ENCODE measurements at regions not wholly inside any gene's neighbourhood (a gene's known extent, or its start where the extent isn't known, plus 50 kb on each side); places are given as distances from the start of the nearest gene placed in this dataset.
"Not testable (repeated sequence)": the region's sequence is repeated elsewhere in the genome, so short reads cannot be mapped to it uniquely, and the experiment has no call there.

DNA sequence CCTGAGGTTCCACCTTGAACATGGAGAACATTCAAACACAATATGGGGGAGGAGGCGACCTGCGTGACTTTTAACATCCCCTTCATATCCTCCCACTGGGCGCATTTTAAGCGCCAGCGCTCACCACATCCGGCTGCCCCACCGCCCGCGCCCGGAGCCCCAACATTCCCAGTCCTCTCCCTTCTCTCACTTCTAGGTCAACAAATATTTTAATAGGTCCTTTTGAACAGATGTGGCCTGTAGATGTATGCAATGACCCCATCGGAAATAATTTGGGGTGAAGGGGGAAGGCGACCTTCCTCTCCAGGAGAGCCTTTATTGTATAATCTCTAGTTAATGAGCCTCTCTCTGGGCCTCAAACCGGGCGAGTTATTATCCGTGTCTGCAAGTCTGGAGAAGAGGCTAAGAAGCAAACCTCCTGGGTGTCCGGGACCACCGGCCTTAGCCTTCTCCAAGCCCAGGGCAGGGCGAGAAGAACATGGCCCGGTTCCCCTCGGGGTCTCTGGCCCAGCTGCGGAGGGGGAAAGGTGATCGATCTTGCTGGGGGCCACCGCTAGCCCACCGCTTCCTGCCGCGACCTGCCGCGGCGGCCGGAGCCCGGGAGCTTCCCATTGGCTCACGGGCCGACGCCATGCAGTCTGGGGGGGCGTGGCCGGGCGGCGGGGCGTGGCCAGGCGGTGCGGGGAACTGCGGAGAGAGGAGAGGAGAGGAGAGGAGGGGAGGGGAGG lies 83.2 kb upstream of the HMGA2 start:
- TF ChIP-seq CTCF (IDR thresholded peaks at IDR 0.05), result no peak
- 12% methylated on average over 34 to 42 of the region's 42 CpGs for WGBS, 2 donors
- peaks cover 0 to 14% (median 4%) of the 10 kb centered on the region in 9 donors for H3K4me1 ChIP-seq
- peak; percentile 89 to 98 (median 96) for ATAC-seq
- no peak overlapping the region for H3K27ac ChIP-seq
- intact Hi-C loops (cut with DNase I), result no loop called here
- no peaks in the 10 kb centered on the region for H3K9me3 ChIP-seq
- peaks cover 0 to 44% (median 26%) of the 10 kb centered on the region in 7 donors for H3K27me3 ChIP-seq
- H3K4me3 ChIP-seq, result peak overlapping the region in 9 of 10 donors; percentile 55 to 74 (median 64)
- H3K36me3 ChIP-seq, result no peaks in the 10 kb centered on the region
- DNase-seq, result peak; percentile 66 to 79

- ATAC-seq (peak in 7 of 8 donors; percentile 32 to 59 (median 41)), DNase-seq (peak in 1 of 2 donors; percentile 10)
- peak overlapping the region; percentile 50 to 74 (median 62) for H3K4me3 ChIP-seq
- 0 to 1% methylated on average over 31 to 35 of the region's 35 CpGs for WGBS, 2 donors
- intact Hi-C loops (cut with DNase I), result no loop called here
- no peak for TF ChIP-seq CTCF (IDR thresholded peaks at IDR 0.05)
- peaks cover 0 to 14% (median 4%) of the 10 kb centered on the region in 9 donors for H3K4me1 ChIP-seq
- H3K36me3 ChIP-seq, result no peaks in the 10 kb centered on the region
- H3K27ac ChIP-seq, result peak overlapping the region in 2 of 10 donors; percentile 19 to 50
- no peaks in the 10 kb centered on the region for H3K9me3 ChIP-seq
- H3K27me3 ChIP-seq, result peaks cover 0 to 44% (median 30%) of the 10 kb centered on the region in 7 donors
Observed at GRCh38 chr12:65741656-65742017, 82.6 kb upstream of the HMGA2 start.

- no peaks in the 10 kb centered on the region for H3K36me3 ChIP-seq
- H3K4me1 ChIP-seq, result peaks cover 0 to 14% (median 4%) of the 10 kb centered on the region in 9 donors
- no peak for TF ChIP-seq CTCF (IDR thresholded peaks at IDR 0.05)
- H3K27ac ChIP-seq, result peak overlapping the region in 3 of 10 donors; percentile 9 to 50 (median 19)
- H3K4me3 ChIP-seq, result peak overlapping the region; percentile 50 to 74 (median 62)
- WGBS, 2 donors, result 7 to 8% methylated on average over 81 to 87 of the region's 87 CpGs
- no peaks in the 10 kb centered on the region for H3K9me3 ChIP-seq
- ATAC-seq (peak; percentile 46 to 77 (median 53)), DNase-seq (peak; percentile 4 to 23)
- peaks cover 0 to 44% (median 30%) of the 10 kb centered on the region in 7 donors for H3K27me3 ChIP-seq
- intact Hi-C loops (cut with DNase I), result no loop called here
Observed at GRCh38 chr12:65742018-65743010, 82.0 kb upstream of the HMGA2 start.

GRCh38 chr12:65744236-65744840 lies 79.9 kb upstream of the HMGA2 start:
- H3K4me3 ChIP-seq; H3K9me3 ChIP-seq; H3K27ac ChIP-seq; intact Hi-C loops (cut with DNase I); H3K36me3 ChIP-seq; DNase-seq; ATAC-seq: not testable (repeated sequence)
- H3K4me1 ChIP-seq, result peaks cover 0 to 14% (median 4%) of the 10 kb centered on the region in 9 donors
- peaks cover 0 to 58% (median 32%) of the 10 kb centered on the region in 7 donors for H3K27me3 ChIP-seq
- 97 to 98% methylated on average over 26 to 30 of the region's 30 CpGs for WGBS, 2 donors

Measured in heart right ventricle (tissue), 16 donors.